OCI-LY7 (cell line): ENCODE measurements at regions not wholly inside any gene's neighbourhood (a gene's known extent, or its start where the extent isn't known, plus 50 kb on each side); places are given as distances from the start of the nearest gene placed in this dataset.
"Not testable (repeated sequence)": the region's sequence is repeated elsewhere in the genome, so short reads cannot be mapped to it uniquely, and the experiment has no call there.

ENCODE experiments used
- BruUV-seq: library from RNA; stranded (reverse); fragments of 400-500 nt; replicated peaks from 2 replicates; lab custom pipeline; 2021; lab: Mats Ljungman, UMichigan
- CTCF ChIA-PET: fragments of 300-600 bp; sonication (Branson Sonifier 250); formaldehyde crosslinking; loops from one replicate; lab custom pipeline; 2022; ENCODE audit warnings: antibody characterized with exemption; ENCODE audit not compliant: unreplicated experiment; lab: Charles Lee
- POLR2A ChIA-PET: fragments of 300-600 bp; sonication (Branson Sonifier 250); formaldehyde crosslinking; loops from one replicate; lab custom pipeline; 2022; ENCODE audit warnings: antibody characterized with exemption; lab: Charles Lee
- DNase-seq: peaks from one replicate; pipeline ENCODE4 v3.0.0-alpha.2; 2015; ENCODE audit warnings: low spot score
- H2AFZ ChIP-seq: fragments of 200-600 bp; sonication (generic), shearing (Covaris generic); 2 replicates; pipeline ENCODE4 v1.6.1; 2014; ENCODE audit warnings: mild to moderate bottlenecking, antibody characterized with exemption, low read length, moderate library complexity
- H3K27ac ChIP-seq: fragments of 200-600 bp; sonication (generic); 2 replicates; pipeline ENCODE4 v1.5.1; 2014; ENCODE audit warnings: mixed run types, low read depth, mild to moderate bottlenecking, moderate library complexity, low read length, inconsistent platforms; ENCODE audit not compliant: poor library complexity, severe bottlenecking
- H3K36me3 ChIP-seq: fragments of 200-600 bp; sonication (generic); 2 replicates; pipeline ENCODE4 v1.6.1; 2014; ENCODE audit warnings: mild to moderate bottlenecking, antibody characterized with exemption, low read length, moderate library complexity, mixed read lengths; ENCODE audit not compliant: insufficient read depth
- H3K4me1 ChIP-seq: fragments of 200-600 bp; sonication (generic); 2 replicates; pipeline ENCODE4 v1.5.1; 2014; ENCODE audit warnings: mild to moderate bottlenecking, low read length; ENCODE audit not compliant: insufficient read depth, poor library complexity, severe bottlenecking
- H3K4me2 ChIP-seq: fragments of 200-600 bp; sonication (generic); 2 replicates; pipeline ENCODE4 v1.6.1; 2014; ENCODE audit warnings: mild to moderate bottlenecking, low read length
- H3K4me3 ChIP-seq: fragments of 200-600 bp; sonication (generic); 2 replicates; pipeline ENCODE4 v1.5.1; 2014; ENCODE audit warnings: mild to moderate bottlenecking, low read depth, low read length; ENCODE audit not compliant: poor library complexity, severe bottlenecking
- H3K79me2 ChIP-seq: fragments of 200-600 bp; sonication (generic); 2 replicates; pipeline ENCODE4 v1.6.1; 2016; ENCODE audit warnings: low read depth, mild to moderate bottlenecking, low read length, moderate library complexity, mixed read lengths; ENCODE audit not compliant: insufficient read depth
- H3K9me2 ChIP-seq: fragments of 200-600 bp; sonication (generic); 2 replicates; pipeline ENCODE4 v1.6.1; 2016; ENCODE audit warnings: mild to moderate bottlenecking, low read length, mixed read lengths; ENCODE audit not compliant: insufficient read depth
- H3K9me3 ChIP-seq: fragments of 200-600 bp; sonication (generic); 2 replicates; pipeline ENCODE4 v1.6.1; 2014; ENCODE audit warnings: mild to moderate bottlenecking, mixed run types, low read length, mixed read lengths
- H4K20me1 ChIP-seq: fragments of 200-600 bp; sonication (generic); 2 replicates; pipeline ENCODE4 v1.6.1; 2014; ENCODE audit warnings: mild to moderate bottlenecking, antibody characterized with exemption, low read length, moderate library complexity, mixed read lengths; ENCODE audit not compliant: insufficient read depth
- intact Hi-C: fragments of 100-400 bp; cut with micrococcal nuclease; formaldehyde crosslinking; loops from one replicate; pipeline ENCODE4 v1.10.0; 2022; ENCODE audit not compliant: unreplicated experiment

DNA sequence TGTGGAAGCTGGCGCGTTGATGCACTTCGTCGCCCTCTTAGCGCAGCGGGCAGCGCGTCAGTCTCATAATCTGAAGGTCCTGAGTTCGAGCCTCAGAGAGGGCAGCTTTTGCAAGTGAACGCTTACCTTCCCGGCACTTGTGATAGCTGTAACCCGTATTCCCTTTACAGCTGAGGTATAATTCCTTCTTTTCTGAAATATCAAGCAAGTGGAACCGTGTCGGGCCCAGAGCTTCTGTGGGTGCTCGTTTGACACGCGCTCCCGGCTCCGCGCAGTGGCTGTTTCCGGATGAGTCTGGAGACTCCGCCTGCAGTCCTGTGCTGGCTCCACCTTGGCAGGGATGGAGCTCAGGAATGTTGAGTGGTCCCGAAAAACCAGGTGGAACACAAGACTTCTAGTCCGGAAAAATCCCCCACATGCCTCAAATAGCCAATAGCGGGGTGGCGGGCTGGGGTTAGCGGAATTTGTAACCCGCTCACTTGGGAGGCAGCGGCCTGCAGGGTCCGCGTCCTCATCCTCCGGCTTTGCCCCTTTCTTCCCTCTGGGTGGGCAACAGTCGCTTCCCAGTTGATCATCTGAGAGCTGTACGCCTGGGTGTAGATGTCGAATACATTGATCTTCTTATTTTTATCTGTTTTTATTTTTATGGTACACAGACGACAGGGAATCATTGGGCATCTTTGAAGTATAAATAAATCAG, 106.8 kb upstream of the ZNF322 start:
- H4K20me1 ChIP-seq, H3K27ac ChIP-seq, H3K4me3 ChIP-seq, H3K9me3 ChIP-seq, H3K4me2 ChIP-seq, POLR2A ChIA-PET, H3K36me3 ChIP-seq, H3K79me2 ChIP-seq, H3K9me2 ChIP-seq, intact Hi-C loops, CTCF ChIA-PET, H2AFZ ChIP-seq, BruUV-seq, DNase-seq, H3K4me1 ChIP-seq: not testable (repeated sequence)

DNA sequence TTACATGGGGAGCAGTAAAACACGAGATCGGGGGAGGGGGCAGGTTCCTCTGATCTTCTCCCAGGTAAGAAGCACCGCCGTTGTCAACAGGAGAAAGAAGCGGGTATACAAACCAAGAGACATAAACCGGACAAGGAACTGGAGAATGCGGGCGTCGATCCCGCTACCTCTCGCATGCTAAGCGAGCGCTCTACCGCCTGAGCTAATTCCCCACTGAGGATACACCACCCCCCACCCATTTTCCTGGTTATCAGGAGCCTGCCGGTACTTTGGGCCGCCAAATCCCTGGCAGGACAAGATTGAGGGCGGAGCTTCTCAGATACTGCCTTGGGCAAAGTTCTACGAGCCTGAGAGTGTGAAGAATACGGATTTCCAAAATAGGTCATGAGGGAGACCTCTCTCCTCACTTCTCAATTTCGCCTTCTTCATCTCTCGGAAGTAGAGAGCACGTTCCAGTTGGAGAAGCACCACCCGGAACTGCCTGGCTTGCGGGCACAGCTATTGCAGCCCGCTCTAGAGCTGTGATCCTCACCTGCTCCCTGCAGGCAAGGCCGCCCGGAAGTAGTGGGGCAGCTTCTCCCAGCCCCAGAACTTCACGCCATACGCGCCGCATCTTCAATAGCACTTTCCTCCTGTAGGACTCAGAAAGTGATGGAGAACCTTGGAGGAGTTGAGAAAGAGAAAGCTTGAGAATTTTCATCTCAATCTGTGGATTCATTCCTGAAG, 111.6 kb upstream of the ZNF322 start:
- H3K4me3 ChIP-seq, H3K4me1 ChIP-seq, CTCF ChIA-PET, H2AFZ ChIP-seq, H3K36me3 ChIP-seq, H3K9me3 ChIP-seq, H3K9me2 ChIP-seq, BruUV-seq, H3K79me2 ChIP-seq, DNase-seq, H4K20me1 ChIP-seq, H3K4me2 ChIP-seq, intact Hi-C loops, H3K27ac ChIP-seq, POLR2A ChIA-PET: not testable (repeated sequence)

DNA sequence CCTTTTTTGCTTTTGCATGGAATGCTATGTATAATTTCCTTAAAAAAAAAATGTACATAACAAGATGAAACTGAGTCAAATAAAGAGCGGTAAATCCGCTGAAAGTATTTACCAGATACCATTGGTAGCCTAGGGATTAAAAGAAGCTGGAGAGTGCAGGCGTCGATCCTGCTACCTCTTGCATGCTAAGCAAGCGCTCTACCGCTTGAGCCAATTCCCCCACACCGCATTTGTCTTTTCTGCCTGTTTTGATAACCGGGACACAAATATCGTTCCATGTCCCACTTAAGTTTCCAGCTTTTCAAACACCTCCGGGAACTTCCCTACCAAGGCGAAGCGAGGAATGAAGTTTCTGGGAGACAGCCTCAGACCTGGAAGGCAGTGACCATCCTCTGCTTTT, 113.9 kb upstream of the ZNF322 start:
- H3K79me2 ChIP-seq, H3K27ac ChIP-seq, H3K4me3 ChIP-seq, H3K4me1 ChIP-seq, H3K9me2 ChIP-seq, H2AFZ ChIP-seq, H3K36me3 ChIP-seq, H4K20me1 ChIP-seq, intact Hi-C loops, POLR2A ChIA-PET, H3K9me3 ChIP-seq, BruUV-seq, CTCF ChIA-PET, H3K4me2 ChIP-seq, DNase-seq: not testable (repeated sequence)

- POLR2A ChIA-PET, intact Hi-C loops, DNase-seq, H3K79me2 ChIP-seq, H2AFZ ChIP-seq, H3K27ac ChIP-seq, CTCF ChIA-PET, H3K36me3 ChIP-seq, H3K4me1 ChIP-seq, H3K9me3 ChIP-seq, BruUV-seq, H4K20me1 ChIP-seq, H3K9me2 ChIP-seq, H3K4me3 ChIP-seq, H3K4me2 ChIP-seq: not testable (repeated sequence)
Observed at GRCh38 chr6:26780563-26780962, 121.0 kb upstream of the ZNF322 start.

- BruUV-seq, H2AFZ ChIP-seq, CTCF ChIA-PET: not testable (repeated sequence)
Observed at GRCh38 chr6:26795474-26796307, 136.1 kb upstream of the ZNF322 start.

GRCh38 chr6:26799903-26800633, 140.5 kb upstream of the ZNF322 start:
- intact Hi-C loops, H3K4me1 ChIP-seq, H3K9me3 ChIP-seq, H4K20me1 ChIP-seq, H3K27ac ChIP-seq, CTCF ChIA-PET, POLR2A ChIA-PET, H3K9me2 ChIP-seq, H3K79me2 ChIP-seq, DNase-seq, H2AFZ ChIP-seq, H3K4me2 ChIP-seq, H3K4me3 ChIP-seq, BruUV-seq, H3K36me3 ChIP-seq: not testable (repeated sequence)

More at GRCh38 chr6:26795474-26796307, 136.1 kb upstream of the ZNF322 start:
- H4K20me1 ChIP-seq, H3K4me3 ChIP-seq, H3K4me1 ChIP-seq, H3K27ac ChIP-seq, H3K9me3 ChIP-seq, H3K4me2 ChIP-seq, POLR2A ChIA-PET, H3K79me2 ChIP-seq, H3K36me3 ChIP-seq, DNase-seq, H3K9me2 ChIP-seq, intact Hi-C loops: not testable (repeated sequence)
